ENCODE measurements at regions not wholly inside any gene's neighbourhood (a gene's known extent, or its start where the extent isn't known, plus 50 kb on each side); places are given as distances from the start of the nearest gene placed in this dataset.

GRCh38 chr1:36664571-36665287 is 182.0 kb upstream of the CSF3R start:
- Histone ChIP-seq H3K9me3 (ENCODE audit: control insufficient read depth, low read length) (no peaks in the 10 kb centered on the region), H3K4me1 (ENCODE audit: control insufficient read depth, insufficient read depth, low read length) (peaks cover 13% of the 10 kb centered on the region), H3K4me3 (ENCODE audit: insufficient read depth, low read depth, low read length) (no peak overlapping the region), H3K27ac (ENCODE audit: insufficient read depth, low read depth, low read length, poor library complexity, severe bottlenecking) (no peak overlapping the region), H3K36me3 (ENCODE audit: control insufficient read depth, insufficient read depth, low read length) (no peaks in the 10 kb centered on the region), H3K27me3 (ENCODE audit: control insufficient read depth, insufficient read depth, low read length, poor library complexity, severe bottlenecking) (no peaks in the 10 kb centered on the region)
- WGBS, 2 experiments = 87 to 89% methylated on average over 10 to 11 of the region's 11 CpGs

DNA sequence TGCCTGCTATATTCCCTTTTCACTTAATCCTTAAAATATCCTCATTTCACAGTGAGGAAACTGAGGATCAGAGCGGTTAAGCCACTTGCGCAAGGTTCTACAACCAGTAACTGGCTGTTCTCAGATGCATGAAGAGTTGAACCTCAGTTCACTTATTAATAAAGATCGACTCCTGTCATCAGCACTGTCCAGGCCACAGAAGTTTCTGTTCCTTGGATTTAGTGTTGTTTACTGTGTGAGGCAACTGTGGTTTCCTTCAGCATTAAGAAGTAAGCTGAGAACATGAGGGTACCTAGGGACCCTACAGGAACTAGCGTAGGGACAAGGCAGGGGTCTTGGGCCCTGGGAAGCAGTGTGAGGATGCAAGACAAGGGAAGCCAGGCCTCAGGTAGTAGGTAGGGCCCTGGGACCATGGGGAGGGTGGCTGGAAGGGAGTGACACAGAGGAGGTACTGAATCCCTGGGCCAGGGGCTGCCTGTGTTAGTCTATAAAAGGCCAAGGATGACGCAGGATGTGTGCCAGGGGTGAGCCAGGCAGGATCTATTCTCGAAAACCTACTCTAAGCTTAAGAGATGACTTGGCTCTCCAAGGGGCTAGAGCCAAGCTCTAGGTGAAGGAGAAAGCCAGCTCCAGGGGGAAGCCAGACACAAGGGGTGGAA is 181.2 kb upstream of the CSF3R start:
- H3K27me3 ChIP-seq (ENCODE audit: control insufficient read depth, insufficient read depth, low read length, poor library complexity, severe bottlenecking) = no peaks in the 10 kb centered on the region
- H3K4me3 ChIP-seq (ENCODE audit: insufficient read depth, low read depth, low read length) = no peak overlapping the region
- no peaks in the 10 kb centered on the region for H3K36me3 ChIP-seq (ENCODE audit: control insufficient read depth, insufficient read depth, low read length)
- 94 to 98% methylated on average over 6 of the region's 6 CpGs for WGBS, 2 experiments
- H3K9me3 ChIP-seq (ENCODE audit: control insufficient read depth, low read length) = no peaks in the 10 kb centered on the region
- H3K27ac ChIP-seq (ENCODE audit: insufficient read depth, low read depth, low read length, poor library complexity, severe bottlenecking) = no peak overlapping the region
- H3K4me1 ChIP-seq (ENCODE audit: control insufficient read depth, insufficient read depth, low read length) = peaks cover 6% of the 10 kb centered on the region

DNA sequence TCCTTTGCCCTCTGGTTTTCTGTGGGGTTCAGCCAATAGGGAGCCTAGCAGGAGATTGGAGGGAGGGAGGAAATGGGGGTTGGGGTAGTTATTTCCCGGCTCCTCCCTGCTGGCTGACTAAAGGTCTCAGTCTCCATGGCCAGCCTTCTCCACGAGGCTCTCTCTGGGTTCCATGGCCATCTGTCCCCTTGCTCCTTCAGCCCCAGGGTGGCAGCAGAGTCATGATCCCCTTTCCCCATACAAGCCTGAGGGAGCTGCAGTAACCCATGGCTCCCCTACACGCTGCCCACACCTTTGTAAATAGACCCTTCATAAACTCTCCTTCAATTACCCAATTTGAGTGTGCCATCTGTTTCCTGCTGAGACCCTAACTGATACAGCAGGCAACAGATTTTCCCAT is 176.1 kb upstream of the CSF3R start:
- no peaks in the 10 kb centered on the region for H3K27me3 ChIP-seq (ENCODE audit: control insufficient read depth, insufficient read depth, low read length, poor library complexity, severe bottlenecking)
- no peaks in the 10 kb centered on the region for H3K36me3 ChIP-seq (ENCODE audit: control insufficient read depth, insufficient read depth, low read length)
- H3K4me3 ChIP-seq (ENCODE audit: insufficient read depth, low read depth, low read length) = no peak overlapping the region
- no peaks in the 10 kb centered on the region for H3K4me1 ChIP-seq (ENCODE audit: control insufficient read depth, insufficient read depth, low read length)
- H3K27ac ChIP-seq (ENCODE audit: insufficient read depth, low read depth, low read length, poor library complexity, severe bottlenecking) = no peak overlapping the region
- 82 to 85% methylated on average over 3 of the region's 3 CpGs for WGBS, 2 experiments
- H3K9me3 ChIP-seq (ENCODE audit: control insufficient read depth, low read length) = no peaks in the 10 kb centered on the region

DNA sequence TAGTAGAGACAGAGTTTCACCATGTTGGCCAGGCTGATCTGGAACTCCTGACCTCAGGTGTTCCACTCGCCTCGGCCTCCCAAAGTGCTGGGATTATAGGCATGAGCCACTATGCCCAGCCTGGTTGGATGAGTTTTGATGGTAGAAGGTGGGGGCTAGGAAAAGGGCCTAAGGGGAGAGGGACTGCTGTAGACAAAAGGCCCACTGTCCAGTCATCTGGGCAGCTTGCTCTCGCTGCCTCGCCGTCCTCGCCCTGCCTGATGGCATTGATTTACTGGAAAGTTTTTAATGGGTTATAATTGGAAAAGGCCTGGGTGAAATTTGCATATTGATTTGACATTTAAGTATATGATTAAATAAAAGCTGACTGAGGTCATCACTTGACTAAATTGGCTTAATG is 175.1 kb upstream of the CSF3R start:
- WGBS, 2 experiments = 86% methylated on average over 6 of the region's 6 CpGs
- H3K4me3 ChIP-seq (ENCODE audit: insufficient read depth, low read depth, low read length) = no peak overlapping the region
- H3K27me3 ChIP-seq (ENCODE audit: control insufficient read depth, insufficient read depth, low read length, poor library complexity, severe bottlenecking) = no peaks in the 10 kb centered on the region
- H3K9me3 ChIP-seq (ENCODE audit: control insufficient read depth, low read length) = no peaks in the 10 kb centered on the region
- H3K36me3 ChIP-seq (ENCODE audit: control insufficient read depth, insufficient read depth, low read length) = no peaks in the 10 kb centered on the region
- no peaks in the 10 kb centered on the region for H3K4me1 ChIP-seq (ENCODE audit: control insufficient read depth, insufficient read depth, low read length)
- H3K27ac ChIP-seq (ENCODE audit: insufficient read depth, low read depth, low read length, poor library complexity, severe bottlenecking) = no peak overlapping the region

DNA sequence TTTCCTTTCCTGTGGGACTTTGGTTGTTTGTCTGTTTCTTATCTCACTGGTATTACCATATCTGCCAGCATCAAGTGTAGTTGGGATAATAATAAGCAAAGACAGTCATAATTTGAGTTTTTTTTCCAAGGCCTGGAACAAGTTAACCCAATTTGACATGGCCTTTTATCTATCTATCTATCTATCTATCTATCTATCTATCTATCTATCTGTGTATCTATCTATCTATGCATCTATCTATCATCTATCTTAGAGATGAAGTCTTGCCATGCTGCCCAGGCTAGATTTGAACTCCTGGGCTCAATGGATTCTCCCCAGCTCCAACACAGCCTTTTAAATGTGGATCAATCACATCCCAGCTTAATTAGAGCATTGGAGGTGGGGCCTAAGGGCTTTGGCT is 174.1 kb upstream of the CSF3R start:
- no peak overlapping the region for H3K27ac ChIP-seq (ENCODE audit: insufficient read depth, low read depth, low read length, poor library complexity, severe bottlenecking)
- no peak overlapping the region for H3K4me3 ChIP-seq (ENCODE audit: insufficient read depth, low read depth, low read length)
- H3K36me3 ChIP-seq (ENCODE audit: control insufficient read depth, insufficient read depth, low read length) = no peaks in the 10 kb centered on the region
- no peaks in the 10 kb centered on the region for H3K4me1 ChIP-seq (ENCODE audit: control insufficient read depth, insufficient read depth, low read length)
- H3K27me3 ChIP-seq (ENCODE audit: control insufficient read depth, insufficient read depth, low read length, poor library complexity, severe bottlenecking) = no peaks in the 10 kb centered on the region
- H3K9me3 ChIP-seq (ENCODE audit: control insufficient read depth, low read length) = no peaks in the 10 kb centered on the region

DNA sequence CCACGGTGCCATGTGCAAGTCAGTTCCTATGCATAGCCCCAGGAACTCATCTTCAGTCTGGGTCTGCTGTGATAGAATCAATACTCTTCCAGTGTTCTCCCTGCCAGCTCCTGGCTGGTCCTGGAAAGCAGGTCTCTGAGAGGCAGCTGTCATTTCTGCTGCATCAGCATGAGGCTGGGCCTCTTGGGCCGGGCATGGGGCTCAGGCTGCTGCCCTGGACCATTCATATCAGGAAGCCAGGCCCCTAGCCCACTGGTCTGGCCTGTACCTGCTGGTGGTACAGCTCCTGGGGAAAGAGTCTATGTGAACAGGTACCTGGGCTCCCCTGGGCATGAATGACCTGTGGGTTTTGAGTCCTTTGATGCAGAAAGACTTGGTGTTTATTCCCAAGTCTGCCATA is 173.6 kb upstream of the CSF3R start:
- no peaks in the 10 kb centered on the region for H3K4me1 ChIP-seq (ENCODE audit: control insufficient read depth, insufficient read depth, low read length)
- H3K27ac ChIP-seq (ENCODE audit: insufficient read depth, low read depth, low read length, poor library complexity, severe bottlenecking) = no peak overlapping the region
- no peaks in the 10 kb centered on the region for H3K36me3 ChIP-seq (ENCODE audit: control insufficient read depth, insufficient read depth, low read length)
- no peaks in the 10 kb centered on the region for H3K27me3 ChIP-seq (ENCODE audit: control insufficient read depth, insufficient read depth, low read length, poor library complexity, severe bottlenecking)
- no peaks in the 10 kb centered on the region for H3K9me3 ChIP-seq (ENCODE audit: control insufficient read depth, low read length)
- WGBS, 2 experiments = 90 to 91% methylated on average over 2 of the region's 2 CpGs
- no peak overlapping the region for H3K4me3 ChIP-seq (ENCODE audit: insufficient read depth, low read depth, low read length)

DNA sequence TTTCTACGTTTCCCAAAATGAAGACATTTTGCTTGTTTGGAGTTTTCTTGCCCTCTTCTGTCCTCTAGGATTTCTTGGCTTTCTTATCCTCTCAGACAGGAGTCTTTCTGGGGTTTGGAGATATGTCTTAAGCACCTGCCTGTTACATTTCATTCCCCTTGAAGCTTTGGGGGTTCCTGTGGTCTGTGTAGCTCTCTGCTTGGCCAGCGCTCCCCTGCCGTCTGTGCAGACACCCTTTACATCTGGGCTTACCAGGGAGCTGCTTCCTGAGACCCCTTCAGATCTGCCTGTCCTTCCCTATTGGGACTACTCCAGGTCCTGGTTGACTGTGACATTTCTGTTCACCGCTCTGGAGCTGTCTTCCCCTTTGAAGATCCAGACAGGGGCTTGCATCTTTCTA is 171.9 kb upstream of the CSF3R start:
- Histone ChIP-seq H3K27ac (ENCODE audit: insufficient read depth, low read depth, low read length, poor library complexity, severe bottlenecking) (no peak overlapping the region), H3K4me1 (ENCODE audit: control insufficient read depth, insufficient read depth, low read length) (no peaks in the 10 kb centered on the region), H3K9me3 (ENCODE audit: control insufficient read depth, low read length) (no peaks in the 10 kb centered on the region), H3K27me3 (ENCODE audit: control insufficient read depth, insufficient read depth, low read length, poor library complexity, severe bottlenecking) (no peaks in the 10 kb centered on the region), H3K36me3 (ENCODE audit: control insufficient read depth, insufficient read depth, low read length) (no peaks in the 10 kb centered on the region), H3K4me3 (ENCODE audit: insufficient read depth, low read depth, low read length) (no peak overlapping the region)
- 91 to 92% methylated on average over 4 of the region's 4 CpGs for WGBS, 2 experiments

DNA sequence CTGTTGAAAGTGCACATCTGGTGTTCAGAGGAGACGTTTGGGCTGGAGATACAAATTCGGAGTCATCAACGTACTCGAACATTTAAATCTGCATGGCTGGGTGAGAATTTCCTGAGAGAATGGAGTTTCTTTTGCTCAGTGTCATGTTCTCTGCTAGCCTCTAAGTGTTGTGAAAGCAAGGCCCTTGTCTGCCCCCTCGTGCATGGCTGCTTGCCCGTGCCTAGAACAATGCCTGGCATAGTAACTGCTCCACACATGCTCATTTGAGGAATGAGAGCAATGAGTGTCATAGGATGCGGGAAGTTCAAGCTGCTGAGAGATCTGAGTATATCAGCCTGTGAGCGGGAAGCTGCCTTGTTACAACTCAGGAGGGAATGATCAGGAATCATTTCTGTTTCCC is 171.1 kb upstream of the CSF3R start:
- no peak overlapping the region for H3K4me3 ChIP-seq (ENCODE audit: insufficient read depth, low read depth, low read length)
- no peaks in the 10 kb centered on the region for H3K36me3 ChIP-seq (ENCODE audit: control insufficient read depth, insufficient read depth, low read length)
- H3K9me3 ChIP-seq (ENCODE audit: control insufficient read depth, low read length) = no peaks in the 10 kb centered on the region
- WGBS, 2 experiments = 85 to 87% methylated on average over 8 of the region's 8 CpGs
- no peaks in the 10 kb centered on the region for H3K4me1 ChIP-seq (ENCODE audit: control insufficient read depth, insufficient read depth, low read length)
- H3K27me3 ChIP-seq (ENCODE audit: control insufficient read depth, insufficient read depth, low read length, poor library complexity, severe bottlenecking) = no peaks in the 10 kb centered on the region
- H3K27ac ChIP-seq (ENCODE audit: insufficient read depth, low read depth, low read length, poor library complexity, severe bottlenecking) = no peak overlapping the region

DNA sequence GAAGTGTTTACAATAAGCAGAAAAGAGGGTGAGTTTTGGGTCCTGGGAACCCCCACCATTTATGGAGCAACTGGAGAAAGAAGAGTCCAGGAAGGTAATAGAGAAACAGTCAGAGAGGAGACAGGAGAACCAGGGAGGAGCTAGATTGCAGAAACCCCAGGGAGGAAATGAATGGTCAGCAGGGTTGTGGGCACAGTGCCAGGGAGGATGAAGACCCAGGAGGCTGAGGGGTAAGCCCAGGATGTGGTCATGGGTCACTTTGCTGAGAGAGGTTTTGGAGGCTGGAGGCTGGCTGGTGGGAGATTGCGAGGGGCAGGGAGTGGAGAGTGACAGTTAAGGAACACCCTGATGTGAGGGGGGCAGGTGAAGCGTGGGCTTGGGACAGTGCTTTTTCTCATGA is 169.9 kb upstream of the CSF3R start:
- H3K36me3 ChIP-seq (ENCODE audit: control insufficient read depth, insufficient read depth, low read length) = no peaks in the 10 kb centered on the region
- H3K4me1 ChIP-seq (ENCODE audit: control insufficient read depth, insufficient read depth, low read length) = peaks cover under 1% of the 10 kb centered on the region
- H3K4me3 ChIP-seq (ENCODE audit: insufficient read depth, low read depth, low read length) = no peak overlapping the region
- H3K9me3 ChIP-seq (ENCODE audit: control insufficient read depth, low read length) = no peaks in the 10 kb centered on the region
- no peak overlapping the region for H3K27ac ChIP-seq (ENCODE audit: insufficient read depth, low read depth, low read length, poor library complexity, severe bottlenecking)
- H3K27me3 ChIP-seq (ENCODE audit: control insufficient read depth, insufficient read depth, low read length, poor library complexity, severe bottlenecking) = no peaks in the 10 kb centered on the region
- WGBS, 2 experiments = 92 to 95% methylated on average over 2 of the region's 2 CpGs

GRCh38 chr1:36652011-36652410 is 169.3 kb upstream of the CSF3R start:
- WGBS, 2 experiments = 70 to 100% methylated on average over 1 to 2 of the region's 2 CpGs
- Histone ChIP-seq H3K27me3 (ENCODE audit: control insufficient read depth, insufficient read depth, low read length, poor library complexity, severe bottlenecking) (no peaks in the 10 kb centered on the region), H3K27ac (ENCODE audit: insufficient read depth, low read depth, low read length, poor library complexity, severe bottlenecking) (no peak overlapping the region), H3K9me3 (ENCODE audit: control insufficient read depth, low read length) (no peaks in the 10 kb centered on the region), H3K36me3 (ENCODE audit: control insufficient read depth, insufficient read depth, low read length) (no peaks in the 10 kb centered on the region), H3K4me1 (ENCODE audit: control insufficient read depth, insufficient read depth, low read length) (peaks cover 5% of the 10 kb centered on the region), H3K4me3 (ENCODE audit: insufficient read depth, low read depth, low read length) (no peak overlapping the region)
